HG02943 (cell line): ENCODE measurements at regions not wholly inside any gene's neighbourhood (a gene's known extent, or its start where the extent isn't known, plus 50 kb on each side); places are given as distances from the start of the nearest gene placed in this dataset.

Experiments used
- ATAC-seq: cut with Tn5 transposase; IDR thresholded peaks from one replicate; pipeline ENCODE4 v1.9.1; 2021; ENCODE audit warnings: mild to moderate bottlenecking, low read depth, moderate library complexity; ENCODE audit not compliant: unreplicated experiment

- ATAC-seq, result no peak
Observed at GRCh38 chr5:23013395-23013998, 160.4 kb upstream of the CDH12 start.

- no peak for ATAC-seq
Observed at GRCh38 chr5:23012842-23013241, 159.7 kb upstream of the CDH12 start.

- ATAC-seq, result no peak
Observed at GRCh38 chr5:23007762-23008161, 154.6 kb upstream of the CDH12 start.

GRCh38 chr5:23007236-23007635 lies 154.1 kb upstream of the CDH12 start:
- no peak for ATAC-seq

- no peak for ATAC-seq
Observed at GRCh38 chr5:23001120-23001519, 148.0 kb upstream of the CDH12 start.

- ATAC-seq, result no peak
Observed at GRCh38 chr5:22998774-22999173, 145.6 kb upstream of the CDH12 start.

GRCh38 chr5:22998362-22998761 lies 145.2 kb upstream of the CDH12 start:
- no peak for ATAC-seq

GRCh38 chr5:22988937-22989336 lies 135.8 kb upstream of the CDH12 start:
- ATAC-seq, result no peak

- ATAC-seq, result no peak
Observed at GRCh38 chr5:22986281-22986680, 133.1 kb upstream of the CDH12 start.

- ATAC-seq, result no peak
Observed at GRCh38 chr5:22985446-22985845, 132.3 kb upstream of the CDH12 start.

- no peak for ATAC-seq
Observed at GRCh38 chr5:22970956-22971618, 117.9 kb upstream of the CDH12 start.

- ATAC-seq, result no peak
Observed at GRCh38 chr5:22970491-22970890, 117.3 kb upstream of the CDH12 start.

- no peak for ATAC-seq
Observed at GRCh38 chr5:22968386-22968785, 115.2 kb upstream of the CDH12 start.

- ATAC-seq, result no peak
Observed at GRCh38 chr5:22965960-22966359, 112.8 kb upstream of the CDH12 start.

GRCh38 chr5:22964632-22965031 lies 111.5 kb upstream of the CDH12 start:
- no peak for ATAC-seq

- ATAC-seq, result no peak
Observed at GRCh38 chr5:22958462-22959262, 105.5 kb upstream of the CDH12 start.

- no peak for ATAC-seq
Observed at GRCh38 chr5:22947921-22948320, 94.8 kb upstream of the CDH12 start.

GRCh38 chr5:22938362-22938761 lies 85.2 kb upstream of the CDH12 start:
- no peak for ATAC-seq

GRCh38 chr5:22928821-22929482 lies 75.8 kb upstream of the CDH12 start:
- ATAC-seq, result no peak

GRCh38 chr5:22926574-22926973 lies 73.4 kb upstream of the CDH12 start:
- ATAC-seq, result no peak

GRCh38 chr5:22918511-22918910 lies 65.4 kb upstream of the CDH12 start:
- ATAC-seq, result no peak
